Neuronal stem cell (in vitro differentiated cells): ENCODE measurements at regions not wholly inside any gene's neighbourhood (a gene's known extent, or its start where the extent isn't known, plus 50 kb on each side); places are given as distances from the start of the nearest gene placed in this dataset.

Experiments used
- DNase-seq: peaks from one replicate; pipeline ENCODE4 v3.0.0-alpha.2; 2013; ENCODE audit warnings: low spot score
- H2AFZ ChIP-seq: one replicate; pipeline ENCODE4 v1.6.1; 2013; ENCODE audit warnings: mild to moderate bottlenecking, low read length, inconsistent platforms
- H2AK5ac ChIP-seq: 2 replicates; pipeline ENCODE4 v1.6.1; 2013; ENCODE audit warnings: low read depth, mild to moderate bottlenecking, inconsistent platforms, low read length, moderate library complexity, mixed read lengths
- H2BK120ac ChIP-seq: 2 replicates; pipeline ENCODE4 v1.6.1; 2013; ENCODE audit warnings: low read depth, mild to moderate bottlenecking, inconsistent platforms, low read length, moderate library complexity, mixed read lengths
- H2BK12ac ChIP-seq: one replicate; pipeline ENCODE4 v1.6.1; 2013; ENCODE audit warnings: low read length, inconsistent platforms
- H2BK15ac ChIP-seq: 2 replicates; pipeline ENCODE4 v1.6.1; 2013; ENCODE audit warnings: mild to moderate bottlenecking, low read length, inconsistent platforms, mixed read lengths
- H2BK5ac ChIP-seq: one replicate; pipeline ENCODE4 v1.6.1; 2013; ENCODE audit warnings: inconsistent platforms, mild to moderate bottlenecking, low read length, moderate library complexity
- H3K14ac ChIP-seq: one replicate; pipeline ENCODE4 v1.6.1; 2013; ENCODE audit warnings: low read length, inconsistent platforms
- H3K18ac ChIP-seq: 2 replicates; pipeline ENCODE4 v1.6.1; 2013; ENCODE audit warnings: low read length, inconsistent platforms
- H3K23ac ChIP-seq: 2 replicates; pipeline ENCODE4 v1.6.1; 2013; ENCODE audit warnings: low read depth, mild to moderate bottlenecking, mixed read lengths, low read length, inconsistent platforms; ENCODE audit not compliant: poor library complexity
- H3K27ac ChIP-seq: replicated peaks from 3 replicates; pipeline ENCODE4 v1.5.1; 2013; ENCODE audit warnings: low read length, inconsistent platforms
- H3K27me3 ChIP-seq, 3 experiments: 2 replicates each; pipeline ENCODE4 v1.6.1; 2013; ENCODE audit warnings: low read length in 3 of 3, mild to moderate bottlenecking in 2 of 3, inconsistent platforms in 1 of 3, low read depth in 1 of 3, mixed read lengths in 1 of 3, moderate library complexity in 1 of 3; ENCODE audit not compliant: control insufficient read depth in 3 of 3, insufficient read depth in 3 of 3
- H3K36me3 ChIP-seq, 2 donors: replicated peaks in 1 of 2; 2 replicates each; pipeline ENCODE4 v1.6.1; 2013; ENCODE audit warnings: low read length in 2 of 2; ENCODE audit not compliant: control insufficient read depth in 2 of 2, insufficient read depth in 2 of 2
- H3K4ac ChIP-seq: 2 replicates; pipeline ENCODE4 v1.6.1; 2013; ENCODE audit warnings: inconsistent platforms, mild to moderate bottlenecking, low read length, moderate library complexity
- H3K4me1 ChIP-seq, 2 donors: 1 replicate in 1 of 2; 2 replicates in 1 of 2; pipeline ENCODE4 v1.6.1; 2013; ENCODE audit warnings: low read length in 2 of 2, low read depth in 1 of 2; ENCODE audit not compliant: control insufficient read depth in 2 of 2, insufficient read depth in 1 of 2
- H3K4me2 ChIP-seq: one replicate; pipeline ENCODE4 v1.6.1; 2013; ENCODE audit warnings: mild to moderate bottlenecking, low read length, inconsistent platforms; ENCODE audit not compliant: insufficient read depth, poor library complexity, severe bottlenecking
- H3K4me3 ChIP-seq, 2 donors: 2 replicates each; pipeline ENCODE4 v1.5.1; 2013; ENCODE audit warnings: low read length in 2 of 2, mild to moderate bottlenecking in 2 of 2, inconsistent platforms in 1 of 2, moderate library complexity in 1 of 2
- H3K79me1 ChIP-seq: one replicate; pipeline ENCODE4 v1.6.1; 2013; ENCODE audit warnings: low read depth, mild to moderate bottlenecking, inconsistent platforms, low read length, moderate library complexity
- H3K9ac ChIP-seq: one replicate; pipeline ENCODE4 v1.6.1; 2013; ENCODE audit warnings: mild to moderate bottlenecking, low read depth, low read length, inconsistent platforms; ENCODE audit not compliant: poor library complexity
- H3K9me3 ChIP-seq, 2 donors: replicated peaks in 1 of 2; 2 replicates each; pipeline versions ENCODE3 to v1.6.1; 2013; ENCODE audit warnings: low read length in 2 of 2, mild to moderate bottlenecking in 2 of 2, inconsistent platforms in 1 of 2, low read depth in 1 of 2, mixed read lengths in 1 of 2, moderate library complexity in 1 of 2; ENCODE audit not compliant: control insufficient read depth in 2 of 2, insufficient read depth in 1 of 2
- H4K8ac ChIP-seq: one replicate; pipeline ENCODE4 v1.6.1; 2013; ENCODE audit warnings: low read depth, mild to moderate bottlenecking, inconsistent platforms, low read length, moderate library complexity
- H4K91ac ChIP-seq: one replicate; pipeline ENCODE4 v1.6.1; 2013; ENCODE audit warnings: low read length, low read depth, mild to moderate bottlenecking, inconsistent platforms; ENCODE audit not compliant: poor library complexity
- WGBS, 2 donors: extraction: QIAGEN DNeasy Blood & Tissue Kit; methylation state at CpG; one replicate each; pipeline ENCODE4 v1.1.7; 2013; ENCODE audit warnings: missing lambda C conversion rate in 2 of 2, mixed read lengths in 1 of 2; ENCODE audit not compliant: insufficient read length in 2 of 2, insufficient replicate concordance in 1 of 2; ENCODE audit errors: extremely low coverage in 2 of 2; 5-methylcytosine and 5-hydroxymethylcytosine counted together

DNA sequence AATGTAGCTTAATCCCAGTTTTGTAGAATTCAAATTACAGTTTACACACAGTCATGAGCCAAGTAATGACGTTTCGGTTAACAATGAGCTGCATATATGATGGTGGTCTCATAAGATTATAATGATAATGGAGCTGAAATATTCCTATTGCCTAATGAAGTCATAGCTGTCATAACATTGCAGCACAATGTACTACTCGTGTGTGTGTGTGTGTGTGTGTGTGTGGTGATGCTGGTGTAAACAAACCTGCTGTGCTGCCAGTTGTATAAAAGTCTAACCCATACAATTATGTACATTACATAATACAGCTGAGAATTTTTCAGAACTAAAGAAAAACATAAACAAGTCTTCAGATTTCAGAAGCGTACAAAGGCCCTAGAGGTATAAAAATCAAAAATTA, 66.7 kb upstream of the ARID1B start:
- Histone ChIP-seq H3K79me1 (no peaks in the 10 kb centered on the region), H3K36me3 (no peaks in the 10 kb centered on the region), H2BK15ac (no peak overlapping the region), H4K8ac (no peak overlapping the region), H2BK5ac (no peak overlapping the region), H2BK12ac (no peak overlapping the region), H2AK5ac (no peak overlapping the region), H2BK120ac (no peak overlapping the region), H3K4me2 (no peak overlapping the region), H3K23ac (no peak overlapping the region), H4K91ac (no peak overlapping the region), H3K14ac (no peak overlapping the region), H2AFZ (no peak overlapping the region), H3K4me3 (no peak overlapping the region), H3K9me3 (no peaks in the 10 kb centered on the region), H3K18ac (no peak overlapping the region), H3K4me1 (no peaks in the 10 kb centered on the region), H3K27ac (no peak overlapping the region), H3K27me3 (peaks cover 0 to 2% (median 0%) of the 10 kb centered on the region in 3 experiments), H3K9ac (no peak overlapping the region), H3K4ac (no peak overlapping the region)
- no CpG with 5 or more reads among the region's 4 CpGs for WGBS, 2 donors
- DNase-seq: no peak

DNA sequence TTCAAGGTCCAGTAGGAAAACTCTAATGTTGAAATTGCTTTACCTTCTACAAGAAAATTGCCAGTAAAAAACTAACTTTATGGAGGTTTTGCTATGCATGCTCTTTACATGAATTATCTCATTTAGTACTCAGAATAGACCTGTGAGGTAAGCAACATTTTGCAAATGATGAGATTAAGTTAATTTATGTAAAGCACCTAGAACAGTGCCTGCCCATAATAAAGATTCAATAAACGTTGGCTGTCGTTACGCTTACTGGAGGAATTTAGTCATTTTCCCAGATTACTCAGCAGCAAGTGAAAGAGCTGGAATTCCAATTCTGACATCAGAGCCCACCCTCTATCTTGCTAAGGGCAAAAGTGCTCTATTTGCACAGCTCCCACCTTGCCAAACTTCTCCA, 69.4 kb upstream of the ARID1B start:
- Histone ChIP-seq H2BK15ac (no peak overlapping the region), H3K14ac (no peak overlapping the region), H2BK12ac (no peak overlapping the region), H2BK120ac (no peak overlapping the region), H3K27me3 (no peaks in the 10 kb centered on the region), H2AK5ac (no peak overlapping the region), H3K18ac (no peak overlapping the region), H2AFZ (no peak overlapping the region), H3K23ac (no peak overlapping the region), H3K36me3 (no peaks in the 10 kb centered on the region), H2BK5ac (no peak overlapping the region), H3K4ac (no peak overlapping the region), H3K9me3 (no peaks in the 10 kb centered on the region), H3K79me1 (no peaks in the 10 kb centered on the region), H4K91ac (no peak overlapping the region), H3K27ac (no peak overlapping the region), H3K9ac (no peak overlapping the region), H3K4me1 (no peaks in the 10 kb centered on the region), H3K4me3 (no peak overlapping the region), H3K4me2 (no peak overlapping the region), H4K8ac (no peak overlapping the region)
- DNase-seq: no peak
- WGBS, 2 donors: no CpG with 5 or more reads among the region's 3 CpGs

DNA sequence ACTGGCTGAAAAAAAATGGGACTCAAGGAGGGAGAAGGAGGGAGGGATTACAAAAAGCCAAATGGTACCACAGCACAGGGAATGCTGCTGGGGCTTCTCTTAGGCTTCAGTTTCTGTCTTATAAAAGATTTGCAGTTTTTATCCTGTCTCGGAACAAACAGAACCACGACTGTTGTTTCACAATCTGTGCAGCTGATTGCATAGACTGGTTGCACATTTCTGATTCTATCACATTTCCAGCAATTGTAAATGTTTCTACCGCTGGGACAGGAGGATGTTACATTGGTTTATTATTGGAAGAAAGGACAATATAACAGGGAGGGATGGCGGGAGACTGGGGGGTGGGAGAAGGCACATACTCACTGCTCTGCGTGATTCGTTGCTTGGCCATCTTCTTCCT, 73.5 kb upstream of the ARID1B start:
- Histone ChIP-seq H3K27me3 (peaks cover 0 to 13% (median 0%) of the 10 kb centered on the region in 3 experiments), H3K79me1 (no peaks in the 10 kb centered on the region), H3K4me2 (no peak overlapping the region), H3K18ac (no peak overlapping the region), H3K36me3 (no peaks in the 10 kb centered on the region), H3K23ac (no peak overlapping the region), H3K9ac (no peak overlapping the region), H2AK5ac (no peak overlapping the region), H2BK120ac (no peak overlapping the region), H2BK5ac (no peak overlapping the region), H3K4me1 (peaks cover 0 to 3% of the 10 kb centered on the region in 2 donors), H3K9me3 (no peaks in the 10 kb centered on the region), H3K27ac (no peak overlapping the region), H2BK12ac (no peak overlapping the region), H3K14ac (no peak overlapping the region), H4K91ac (no peak overlapping the region), H2BK15ac (no peak overlapping the region), H2AFZ (no peak overlapping the region), H3K4me3 (no peak overlapping the region), H3K4ac (no peak overlapping the region), H4K8ac (no peak overlapping the region)
- WGBS, 2 donors: no CpG with 5 or more reads among the region's 6 CpGs
- no peak for DNase-seq

DNA sequence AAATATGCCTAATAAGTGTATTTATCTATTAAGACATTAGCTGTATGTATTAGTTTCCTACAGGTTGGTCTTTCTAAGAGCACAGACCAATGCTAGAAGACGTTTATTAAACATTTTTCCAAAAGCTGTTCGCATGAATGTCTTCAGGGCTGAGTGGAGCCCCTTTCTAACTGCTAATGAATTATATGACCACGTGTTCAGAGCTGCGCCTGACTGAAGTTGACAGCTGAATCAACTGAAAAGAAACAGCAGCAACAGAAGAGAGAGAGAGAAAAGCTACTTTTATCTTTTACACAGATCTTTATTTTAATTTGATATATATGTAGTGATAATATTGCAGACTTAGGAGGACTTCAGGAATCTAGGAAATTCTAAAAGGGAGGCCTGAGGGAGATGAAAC, 75.2 kb upstream of the ARID1B start:
- Histone ChIP-seq H3K4me2 (no peak overlapping the region), H3K9me3 (no peaks in the 10 kb centered on the region), H4K8ac (no peak overlapping the region), H2AFZ (no peak overlapping the region), H3K18ac (no peak overlapping the region), H3K79me1 (no peaks in the 10 kb centered on the region), H3K14ac (no peak overlapping the region), H3K4me3 (no peak overlapping the region), H3K4ac (no peak overlapping the region), H4K91ac (no peak overlapping the region), H2BK15ac (no peak overlapping the region), H2AK5ac (no peak overlapping the region), H2BK120ac (no peak overlapping the region), H3K27ac (no peak overlapping the region), H2BK5ac (no peak overlapping the region), H3K36me3 (no peaks in the 10 kb centered on the region), H3K9ac (no peak overlapping the region), H2BK12ac (no peak overlapping the region), H3K27me3 (peaks cover 0 to 19% (median 0%) of the 10 kb centered on the region in 3 experiments), H3K4me1 (peaks cover 0 to 4% of the 10 kb centered on the region in 2 donors), H3K23ac (no peak overlapping the region)
- no CpG with 5 or more reads among the region's 4 CpGs for WGBS, 2 donors
- DNase-seq: no peak
